ENCODE measurements at regions not wholly inside any gene's neighbourhood (a gene's known extent, or its start where the extent isn't known, plus 50 kb on each side); places are given as distances from the start of the nearest gene placed in this dataset.

GRCh38 chr3:124201786-124202185, 209.9 kb upstream of the ROPN1 start:
- no peak for DNase-seq

DNA sequence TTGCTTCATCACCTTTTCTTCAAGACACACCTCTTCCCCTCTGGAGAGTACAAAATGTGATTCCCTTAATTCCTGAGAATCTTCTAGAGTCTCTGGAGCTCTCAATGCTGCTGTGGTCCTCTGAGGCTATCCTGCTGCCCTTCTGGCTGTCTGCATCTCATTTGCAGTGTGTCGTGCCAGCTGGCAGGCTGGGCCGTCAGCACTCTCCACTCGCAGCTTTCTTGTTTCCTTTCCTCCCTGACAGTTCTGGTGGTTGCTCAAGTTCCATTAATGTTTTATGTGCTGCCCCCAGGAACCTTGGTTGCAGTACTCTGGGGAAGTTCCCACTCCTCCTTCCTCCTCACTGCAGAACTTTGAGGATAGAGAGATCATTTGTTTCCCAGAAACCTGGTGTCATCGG, 210.8 kb upstream of the ROPN1 start:
- DNase-seq = no peak

GRCh38 chr3:124203292-124203691, 211.4 kb upstream of the ROPN1 start:
- DNase-seq = no peak

DNA sequence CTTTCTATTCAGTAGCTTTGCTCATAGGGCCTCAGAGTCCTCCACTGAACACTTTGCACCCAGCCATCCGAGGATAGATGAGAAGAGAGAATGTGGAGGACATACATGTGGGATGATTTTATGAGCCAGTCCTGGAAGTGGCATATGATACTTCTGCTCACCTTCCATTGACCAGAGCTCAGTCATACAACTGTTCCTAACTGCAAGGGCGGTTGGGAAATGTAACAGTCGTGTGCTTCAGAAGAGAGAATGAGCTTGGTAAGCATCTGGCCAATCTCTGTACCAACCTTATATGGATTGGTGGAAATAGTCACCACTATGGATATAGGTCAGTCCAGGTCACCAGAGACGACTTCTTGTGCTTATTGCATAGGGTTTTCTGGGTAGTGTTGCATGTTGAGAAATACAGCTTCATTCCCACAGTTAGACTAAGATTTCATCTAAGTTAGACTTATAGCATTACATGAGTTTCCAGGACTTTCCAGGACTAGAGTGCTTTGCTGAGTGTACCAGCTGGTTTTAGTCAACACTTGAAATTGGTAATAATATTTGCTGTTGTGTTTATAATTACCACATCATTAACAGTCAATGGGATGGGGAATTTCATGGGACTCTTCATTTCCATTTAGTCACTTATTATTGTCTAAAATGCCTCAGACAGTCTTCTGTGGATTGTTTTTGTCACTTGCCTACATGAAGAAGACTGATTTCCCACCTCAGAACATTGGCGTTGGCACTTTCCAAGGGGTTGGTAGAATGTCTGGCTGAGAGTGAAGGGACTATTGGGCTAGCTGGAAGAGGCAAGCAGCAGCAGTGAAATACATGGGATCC, 214.5 kb upstream of the ROPN1 start:
- no peak for DNase-seq

- DNase-seq = no peak
Observed at GRCh38 chr3:124207077-124207476, 215.2 kb upstream of the ROPN1 start.

GRCh38 chr3:124207873-124208485, 216.1 kb upstream of the ROPN1 start:
- DNase-seq = no peak

DNA sequence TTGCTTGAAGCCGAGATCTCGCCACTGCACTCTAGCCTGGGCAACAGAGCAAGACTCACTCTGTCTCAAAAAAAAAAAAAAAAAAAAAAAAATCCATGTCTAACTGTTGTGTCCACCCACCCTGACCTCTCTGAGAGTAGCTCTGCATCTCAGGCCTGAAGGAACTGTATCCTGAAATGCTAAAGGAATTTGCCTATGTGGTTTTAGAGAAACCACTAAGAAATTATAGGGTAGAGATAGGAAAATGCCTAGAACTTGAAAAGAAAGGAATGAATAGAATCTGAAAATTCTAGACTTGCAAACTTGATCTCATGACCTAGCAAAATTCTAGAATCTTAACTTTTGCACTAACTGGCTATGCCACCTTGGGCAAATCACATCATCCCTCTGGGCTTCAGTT, 217.5 kb upstream of the ROPN1 start:
- DNase-seq = no peak

- DNase-seq = no peak
Observed at GRCh38 chr3:124210899-124211298, 219.0 kb upstream of the ROPN1 start.

- no peak for DNase-seq
Observed at GRCh38 chr3:124213641-124214040, 221.7 kb upstream of the ROPN1 start.

GRCh38 chr3:124217542-124217941, 225.6 kb upstream of the ROPN1 start:
- no peak for DNase-seq

DNA sequence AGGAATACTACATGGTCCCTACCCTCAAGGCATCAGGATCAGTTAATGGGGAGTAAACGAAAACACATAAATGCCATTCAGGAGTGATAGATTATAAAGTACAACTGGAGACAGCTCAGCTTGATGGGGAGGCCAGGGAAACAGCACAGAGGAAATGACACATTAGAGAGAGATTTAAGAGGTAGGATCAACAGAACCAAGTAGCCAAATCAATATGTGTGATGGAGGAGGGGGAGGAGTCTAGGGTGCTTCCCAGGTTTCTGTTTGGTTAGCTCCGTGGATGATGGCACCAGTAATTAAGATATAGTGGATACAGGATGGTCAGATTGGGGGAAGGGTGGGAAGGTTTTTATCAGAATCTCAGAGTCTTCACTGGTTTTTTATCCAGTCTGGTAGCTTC, 229.5 kb upstream of the ROPN1 start:
- DNase-seq = no peak

DNA sequence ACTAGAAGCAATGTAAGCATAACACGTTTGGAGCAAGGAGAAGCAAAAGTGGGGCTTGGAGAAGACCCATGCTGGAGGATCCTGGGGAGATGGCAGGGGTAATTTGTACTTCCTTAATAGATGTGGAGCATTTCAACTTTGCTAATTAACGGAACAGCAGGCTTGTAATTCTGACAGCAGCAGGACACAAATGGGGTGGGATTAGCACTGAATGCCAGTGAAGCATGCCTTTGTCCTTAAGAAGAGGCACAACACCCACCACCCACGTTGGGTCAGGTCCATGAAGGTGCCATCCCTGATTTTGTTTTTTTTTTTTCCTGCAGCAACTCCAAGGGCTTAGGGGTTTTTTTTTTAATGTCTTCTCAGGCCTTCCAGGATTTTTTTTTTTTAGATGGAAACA, 231.9 kb upstream of the ROPN1 start:
- no peak for DNase-seq

- DNase-seq = no peak
Observed at GRCh38 chr3:124227150-124227630, 235.3 kb upstream of the ROPN1 start.

DNA sequence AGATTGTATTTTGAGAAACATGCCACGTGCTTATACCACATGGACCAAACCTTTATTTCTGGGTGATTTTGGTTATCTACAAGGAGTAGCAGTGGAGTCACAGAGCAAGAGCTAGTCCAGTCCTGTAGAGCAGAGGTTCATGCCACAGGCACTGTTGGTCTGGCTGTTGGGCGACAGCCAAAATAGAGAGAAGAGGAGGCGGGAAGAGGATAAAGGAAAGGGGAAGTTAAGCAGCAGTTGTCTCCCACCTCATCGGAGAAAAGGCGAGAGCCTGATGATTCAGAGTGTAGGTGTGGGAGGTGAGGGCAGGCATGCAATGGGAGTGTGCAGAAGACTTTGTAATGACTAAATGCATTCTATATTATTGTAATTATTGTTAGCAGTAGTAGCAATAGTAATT, 237.5 kb upstream of the ROPN1 start:
- DNase-seq = no peak

- no peak for DNase-seq
Observed at GRCh38 chr3:124229836-124230235, 237.9 kb upstream of the ROPN1 start.

DNA sequence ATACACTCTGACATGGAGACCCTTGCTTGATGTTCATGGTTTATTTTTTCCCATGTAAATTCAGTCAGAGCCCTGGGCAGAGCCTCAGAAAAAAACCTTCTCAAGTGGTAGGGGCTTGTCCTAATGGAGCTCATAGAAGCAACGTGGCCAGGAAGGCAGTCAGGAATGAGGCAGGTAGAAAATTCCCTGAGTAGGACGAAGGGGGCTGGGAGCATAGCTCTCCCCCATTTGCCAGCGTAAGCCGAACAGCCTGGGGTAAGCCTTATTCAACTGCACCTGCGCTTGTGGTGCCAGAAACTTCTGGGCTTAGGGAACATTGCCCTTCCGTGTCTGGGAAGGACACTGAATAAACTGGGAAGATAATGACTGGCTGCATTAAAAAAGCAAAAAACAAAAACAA, 238.5 kb upstream of the ROPN1 start:
- DNase-seq = no peak

DNA sequence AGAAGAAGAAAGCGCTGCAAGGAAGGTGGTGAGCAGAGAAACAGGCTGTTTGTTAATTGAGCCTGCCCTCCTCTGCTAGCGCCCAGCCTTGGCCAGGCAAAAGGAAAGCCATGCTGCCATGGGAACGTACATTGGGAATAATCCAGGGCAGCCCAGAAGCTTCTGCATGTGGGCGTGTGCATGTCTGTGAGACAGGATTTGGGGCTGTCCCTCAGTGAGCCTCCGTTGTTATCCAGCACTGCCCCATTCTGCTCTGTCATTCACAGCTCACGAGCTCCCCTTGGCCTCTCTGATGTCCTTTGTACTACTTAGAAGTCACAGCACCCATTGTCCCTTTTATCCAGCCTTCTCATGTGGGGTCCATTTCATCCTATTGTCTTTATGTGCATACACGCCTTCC, 239.1 kb upstream of the ROPN1 start:
- no peak for DNase-seq

- DNase-seq = no peak
Observed at GRCh38 chr3:124234852-124235252, 242.9 kb upstream of the ROPN1 start.

- no peak for DNase-seq
Observed at GRCh38 chr3:124235446-124235845, 243.5 kb upstream of the ROPN1 start.

DNA sequence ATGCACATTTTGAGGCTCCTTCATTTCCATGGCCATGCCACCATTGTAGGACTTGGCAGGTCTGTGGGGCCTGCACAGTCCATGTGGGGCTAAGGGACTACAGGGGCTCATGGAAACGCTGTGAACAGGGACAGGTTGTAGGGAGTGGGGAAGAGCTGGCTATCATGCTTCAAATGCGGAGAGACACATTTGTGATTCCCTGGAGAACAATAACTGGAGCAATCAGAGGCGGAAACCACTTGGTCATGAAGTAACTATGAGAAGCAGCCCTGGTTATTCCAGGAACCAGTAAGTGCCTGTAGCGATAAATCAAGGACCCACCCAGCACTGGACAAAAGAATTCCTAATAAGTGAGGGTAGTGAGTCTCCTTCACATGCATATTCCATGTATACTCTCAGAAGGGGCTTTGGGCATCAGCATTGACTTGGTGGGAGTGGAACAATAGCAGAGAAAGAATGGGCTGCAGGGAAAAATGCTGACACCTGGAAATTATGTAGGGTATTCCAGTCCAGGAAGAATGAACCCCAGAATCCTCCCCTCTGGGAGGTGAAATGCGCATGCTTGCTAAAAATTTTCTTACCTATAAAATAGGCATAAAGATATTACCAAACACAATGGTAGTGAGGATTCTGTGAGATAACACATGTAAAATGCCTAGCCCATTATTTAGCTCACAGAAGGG, 251.4 kb upstream of the ROPN1 start:
- DNase-seq = no peak

DNA sequence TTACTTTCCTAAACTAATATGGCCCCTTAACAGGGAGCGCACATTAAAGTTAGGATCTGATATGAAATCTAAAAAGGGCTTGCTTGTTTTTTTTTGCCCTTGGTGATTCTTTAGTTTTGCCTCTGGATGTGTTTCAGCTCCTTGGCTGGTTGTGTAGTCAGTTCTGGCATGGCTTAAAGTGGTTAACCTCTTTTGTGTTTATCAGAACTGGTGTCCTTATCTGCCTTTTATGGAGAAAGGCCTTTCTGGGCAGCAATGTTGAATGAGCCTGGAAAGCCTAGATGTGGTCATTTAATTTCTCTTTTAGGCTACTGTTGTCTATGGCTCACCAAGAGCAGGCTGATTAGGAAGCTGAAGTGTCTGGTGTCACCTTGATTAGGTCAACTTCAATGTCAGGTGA, 254.5 kb upstream of the ROPN1 start:
- DNase-seq = no peak

DNA sequence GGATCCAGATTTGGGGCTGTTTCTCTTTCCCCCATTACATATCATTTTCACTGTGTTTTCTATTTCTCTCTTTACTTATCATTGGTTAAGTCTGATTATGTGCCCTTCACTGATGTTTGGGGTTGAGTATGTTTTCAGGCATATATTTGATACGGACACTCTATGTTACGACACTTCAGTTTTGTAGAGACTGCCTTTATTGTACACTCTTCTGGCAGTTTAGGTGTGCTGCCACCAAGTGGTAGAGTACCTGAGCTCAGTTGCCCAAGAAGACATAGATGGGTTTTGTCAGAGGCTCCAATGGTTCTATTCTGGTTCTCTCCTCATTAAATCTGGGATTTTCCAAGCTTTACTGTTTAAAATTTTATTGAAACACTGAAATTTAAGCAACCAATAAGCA, 255.0 kb upstream of the ROPN1 start:
- no peak for DNase-seq

DNA sequence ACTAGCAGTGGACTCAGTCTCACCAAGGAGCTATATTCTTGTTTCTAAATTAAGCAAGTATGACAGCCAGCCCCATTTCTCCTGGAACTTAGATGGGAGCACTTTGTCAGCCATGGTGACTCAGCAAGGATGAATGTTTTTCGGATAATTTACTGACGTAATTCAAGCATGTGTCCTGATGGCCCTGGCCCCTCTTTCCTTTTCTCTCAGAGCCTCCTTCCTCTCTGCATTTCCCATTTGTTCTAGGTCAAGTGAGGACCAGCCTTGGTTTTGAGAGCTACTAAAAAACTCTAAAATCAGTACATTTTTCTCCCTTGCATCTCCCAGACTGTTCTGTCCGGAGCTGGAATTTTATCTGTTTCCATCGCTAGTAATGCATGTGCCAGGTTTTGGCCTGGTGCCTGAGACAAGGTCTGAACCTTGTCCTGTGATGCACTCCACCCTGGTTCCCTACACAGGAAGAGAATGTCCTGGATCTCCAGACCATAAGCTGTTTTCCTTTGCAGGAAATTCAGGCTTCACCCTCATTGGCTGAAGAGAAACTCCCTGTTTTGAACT, 256.6 kb upstream of the ROPN1 start:
- no peak for DNase-seq

DNA sequence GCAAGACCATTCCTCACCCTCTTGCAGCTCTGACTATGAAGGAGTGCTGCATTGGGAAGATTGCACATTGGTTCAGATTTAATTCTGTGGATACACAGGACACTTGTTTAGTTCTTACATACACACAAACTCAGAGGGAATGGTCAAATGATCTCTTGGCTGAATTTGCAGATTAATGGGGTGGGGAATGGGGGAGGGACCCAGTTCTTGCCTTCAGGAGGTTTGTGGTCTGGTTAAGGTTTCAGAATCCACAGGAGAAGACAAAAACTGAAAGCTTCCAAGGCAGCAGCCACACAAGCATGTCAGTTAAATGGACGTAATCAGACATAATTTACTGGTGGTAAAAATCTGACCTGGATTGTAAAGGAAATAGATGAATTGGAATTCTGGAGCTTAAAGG, 257.1 kb upstream of the ROPN1 start:
- no peak for DNase-seq
